HEK293T (cell line): ENCODE measurements at regions not wholly inside any gene's neighbourhood (a gene's known extent, or its start where the extent isn't known, plus 50 kb on each side); places are given as distances from the start of the nearest gene placed in this dataset.

Experiments
- ARNT ChIP-seq: fragments of 450-650 bp; IDR thresholded peaks from 2 replicates; pipeline ENCODE4 v1.6.1; 2017; ENCODE audit warnings: mild to moderate bottlenecking
- BHLHE40 ChIP-seq: fragments of 450-650 bp; IDR thresholded peaks from 2 replicates; pipeline ENCODE4 v1.6.1; 2016; ENCODE audit warnings: mild to moderate bottlenecking, moderate library complexity, borderline replicate concordance
- ELF4 ChIP-seq: fragments of 450-650 bp; IDR thresholded peaks from 2 replicates; pipeline ENCODE4 v1.6.1; 2017; ENCODE audit warnings: antibody characterized with exemption
- FOXA1 ChIP-seq: fragments of 450-650 bp; IDR thresholded peaks from 2 replicates; pipeline ENCODE4 v1.6.1; 2016; ENCODE audit warnings: mild to moderate bottlenecking
- FOXK2 ChIP-seq: fragments of 450-650 bp; IDR thresholded peaks from 2 replicates; pipeline ENCODE4 v1.6.1; 2016; ENCODE audit warnings: mild to moderate bottlenecking
- FOXM1 ChIP-seq: fragments of 450-650 bp; IDR thresholded peaks from 2 replicates; pipeline ENCODE4 v1.6.1; 2017; ENCODE audit warnings: mild to moderate bottlenecking, borderline replicate concordance
- HDGF ChIP-seq: fragments of 450-650 bp; IDR thresholded peaks from 2 replicates; pipeline ENCODE4 v1.6.1; 2017; ENCODE audit warnings: antibody characterized with exemption, borderline replicate concordance
- L3MBTL2 ChIP-seq: fragments of 450-650 bp; conservative IDR thresholded peaks from 2 replicates; pipeline ENCODE4 v1.6.1; 2016; ENCODE audit warnings: mild to moderate bottlenecking
- SP1 ChIP-seq: fragments of 450-650 bp; IDR thresholded peaks from 2 replicates; pipeline ENCODE4 v1.6.1; 2017
- TARDBP ChIP-seq: fragments of 450-650 bp; IDR thresholded peaks from 2 replicates; pipeline ENCODE4 v1.6.1; 2016
- ZNF384 ChIP-seq: fragments of 450-650 bp; IDR thresholded peaks from 2 replicates; pipeline ENCODE4 v1.6.1; 2016
- TF ChIP-seq, protein P1 (sequence below): fragments of 450-650 bp; IDR thresholded peaks from 2 replicates; pipeline ENCODE4 v1.6.1; 2016

DNA sequence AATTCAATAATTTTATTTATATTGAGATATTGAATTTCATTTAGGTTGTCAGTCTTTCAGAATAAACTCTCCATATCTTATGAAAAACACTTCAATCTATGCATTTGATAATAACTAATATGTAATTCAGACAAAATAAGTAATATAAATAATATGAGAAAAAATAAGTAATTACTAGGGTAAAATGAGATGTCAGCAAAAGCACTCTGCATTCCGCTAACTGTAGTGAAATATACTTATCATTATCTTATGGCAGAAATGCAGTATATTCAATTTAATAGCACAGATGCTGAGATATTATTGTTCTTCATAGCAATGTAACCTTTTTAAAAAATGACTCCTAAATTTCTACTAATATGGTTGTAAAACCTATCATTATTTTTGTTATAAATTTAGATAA lies 606.2 kb upstream of the VRK2 start:
- TF ChIP-seq FOXM1: no peak
- no peak for TF ChIP-seq TARDBP
- TF ChIP-seq BHLHE40: no peak
- no peak for TF ChIP-seq FOXK2
- TF ChIP-seq SP1: no peak
- TF ChIP-seq L3MBTL2: no peak
- no peak for TF ChIP-seq ARNT
- TF ChIP-seq HDGF: no peak
- no peak for TF ChIP-seq ELF4
- no peak for TF ChIP-seq ZNF384
- TF ChIP-seq, protein P1, sequence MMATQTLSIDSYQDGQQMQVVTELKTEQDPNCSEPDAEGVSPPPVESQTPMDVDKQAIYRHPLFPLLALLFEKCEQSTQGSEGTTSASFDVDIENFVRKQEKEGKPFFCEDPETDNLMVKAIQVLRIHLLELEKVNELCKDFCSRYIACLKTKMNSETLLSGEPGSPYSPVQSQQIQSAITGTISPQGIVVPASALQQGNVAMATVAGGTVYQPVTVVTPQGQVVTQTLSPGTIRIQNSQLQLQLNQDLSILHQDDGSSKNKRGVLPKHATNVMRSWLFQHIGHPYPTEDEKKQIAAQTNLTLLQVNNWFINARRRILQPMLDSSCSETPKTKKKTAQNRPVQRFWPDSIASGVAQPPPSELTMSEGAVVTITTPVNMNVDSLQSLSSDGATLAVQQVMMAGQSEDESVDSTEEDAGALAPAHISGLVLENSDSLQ: no peak
- no peak for TF ChIP-seq FOXA1
